Prostate gland (tissue), 2 donors: ENCODE measurements at regions not wholly inside any gene's neighbourhood (a gene's known extent, or its start where the extent isn't known, plus 50 kb on each side); places are given as distances from the start of the nearest gene placed in this dataset.

Source experiments
- CTCF ChIP-seq, 4 experiments: fragments of 200-600 bp in 2 of 4; fragments of 450-650 bp in 2 of 4; sonication (generic) in 2 of 4; IDR thresholded peaks; 1 replicate in 3 of 4; 2 replicates in 1 of 4; pipeline ENCODE4 v1.5.1; 2016 to 2019; ENCODE audit warnings: antibody characterized with exemption in 4 of 4, mild to moderate bottlenecking in 2 of 4, moderate library complexity in 2 of 4
- POLR2A ChIP-seq: fragments of 450-650 bp; IDR thresholded peaks from one replicate; pipeline ENCODE4 v1.6.1; 2016; ENCODE audit warnings: antibody characterized with exemption, mild to moderate bottlenecking

- TF ChIP-seq POLR2A: no peak
- TF ChIP-seq CTCF (IDR thresholded peaks at IDR 0.05): no peak
These were observed 54.8 kb upstream of the SRD5A3 start for GRCh38 chr4:55291227-55291640.
